HL-60 (cell line): ENCODE measurements at regions not wholly inside any gene's neighbourhood (a gene's known extent, or its start where the extent isn't known, plus 50 kb on each side); places are given as distances from the start of the nearest gene placed in this dataset.

ENCODE experiments used
- CTCF ChIP-seq: IDR thresholded peaks from one replicate; pipeline ENCODE4 v1.5.1; 2011; ENCODE audit warnings: low read length, control low read depth, inconsistent platforms; ENCODE audit not compliant: insufficient read depth
- POLR2AphosphoS5 ChIP-seq: IDR thresholded peaks from 2 replicates; pipeline ENCODE4 v1.6.1; 2012; ENCODE audit warnings: low read depth
- SPI1 ChIP-seq: IDR thresholded peaks from 2 replicates; pipeline ENCODE4 v1.6.1; 2012; ENCODE audit warnings: low read depth, mild to moderate bottlenecking, borderline replicate concordance

GRCh38 chr5:163190784-163191183, 246.6 kb upstream of the CCNG1 start:
- TF ChIP-seq CTCF, result no peak
- TF ChIP-seq SPI1, result no peak
- no peak for TF ChIP-seq POLR2AphosphoS5
